ENCODE measurements at regions not wholly inside any gene's neighbourhood (a gene's known extent, or its start where the extent isn't known, plus 50 kb on each side); places are given as distances from the start of the nearest gene placed in this dataset.

DNA sequence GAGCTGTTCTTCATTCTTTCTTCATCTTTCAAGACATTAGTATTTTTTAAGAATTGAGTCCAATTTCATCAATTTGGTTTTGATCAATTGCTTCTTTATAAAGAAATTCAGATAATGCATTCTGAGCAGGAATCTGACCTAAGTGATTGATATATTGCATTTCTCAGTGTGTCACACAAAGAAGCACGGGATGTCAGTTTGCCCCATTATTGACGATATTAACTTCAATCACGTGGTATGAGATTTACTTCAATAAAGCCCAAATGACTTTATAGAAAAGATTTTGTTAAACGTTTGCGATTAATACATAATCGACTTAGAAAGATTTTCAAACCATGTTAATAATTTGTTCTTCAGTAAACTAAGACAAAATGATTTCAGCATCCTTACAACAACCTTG lies 1254.2 kb downstream of the FSCB start:
- DNase-seq (no peak), ATAC-seq (no peak)
- Histone ChIP-seq H3K27ac (ENCODE audit: low read length) (no peak overlapping the region), H3K4me3 (ENCODE audit: low read length) (no peak overlapping the region), H3K9me2 (replicated peaks; ENCODE audit: low read length) (no peaks in the 10 kb centered on the region), H3K36me3 (ENCODE audit: low read depth, low read length) (no peaks in the 10 kb centered on the region), H3K79me2 (ENCODE audit: low read length) (no peaks in the 10 kb centered on the region), H3K27me3 (ENCODE audit: low read length) (no peaks in the 10 kb centered on the region), H3F3A (ENCODE audit: low read length, unreplicated experiment) (no peaks in the 10 kb centered on the region), H3K4me1 (ENCODE audit: insufficient read depth, low read length) (no peaks in the 10 kb centered on the region), H3K9me3 (ENCODE audit: low read length) (no peaks in the 10 kb centered on the region), H2AFZ (ENCODE audit: low read length) (no peak overlapping the region), H3K9ac (ENCODE audit: low read length) (no peak overlapping the region), H4K20me1 (ENCODE audit: low read length) (no peaks in the 10 kb centered on the region), H3K4me2 (ENCODE audit: low read length) (no peak overlapping the region)
- TF ChIP-seq EZH2phosphoT487 (IDR thresholded peaks at IDR 0.05; ENCODE audit: borderline replicate concordance, low read length) (no peak), EZH2 (IDR thresholded peaks at IDR 0.05; ENCODE audit: low read length, unreplicated experiment) (no peak)
- TF ChIP-seq, protein P1, sequence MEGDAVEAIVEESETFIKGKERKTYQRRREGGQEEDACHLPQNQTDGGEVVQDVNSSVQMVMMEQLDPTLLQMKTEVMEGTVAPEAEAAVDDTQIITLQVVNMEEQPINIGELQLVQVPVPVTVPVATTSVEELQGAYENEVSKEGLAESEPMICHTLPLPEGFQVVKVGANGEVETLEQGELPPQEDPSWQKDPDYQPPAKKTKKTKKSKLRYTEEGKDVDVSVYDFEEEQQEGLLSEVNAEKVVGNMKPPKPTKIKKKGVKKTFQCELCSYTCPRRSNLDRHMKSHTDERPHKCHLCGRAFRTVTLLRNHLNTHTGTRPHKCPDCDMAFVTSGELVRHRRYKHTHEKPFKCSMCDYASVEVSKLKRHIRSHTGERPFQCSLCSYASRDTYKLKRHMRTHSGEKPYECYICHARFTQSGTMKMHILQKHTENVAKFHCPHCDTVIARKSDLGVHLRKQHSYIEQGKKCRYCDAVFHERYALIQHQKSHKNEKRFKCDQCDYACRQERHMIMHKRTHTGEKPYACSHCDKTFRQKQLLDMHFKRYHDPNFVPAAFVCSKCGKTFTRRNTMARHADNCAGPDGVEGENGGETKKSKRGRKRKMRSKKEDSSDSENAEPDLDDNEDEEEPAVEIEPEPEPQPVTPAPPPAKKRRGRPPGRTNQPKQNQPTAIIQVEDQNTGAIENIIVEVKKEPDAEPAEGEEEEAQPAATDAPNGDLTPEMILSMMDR (conservative IDR thresholded peaks at IDR 0.05; ENCODE audit: low read depth, low read length): no peak
- intact Hi-C loops (cut with micrococcal nuclease): no loop called here
- ChIA-PET POLR2A (ENCODE audit: unreplicated experiment) (no interaction called here), CTCF (no interaction called here)
- BruUV-seq (replicated peaks): no TSS peak

DNA sequence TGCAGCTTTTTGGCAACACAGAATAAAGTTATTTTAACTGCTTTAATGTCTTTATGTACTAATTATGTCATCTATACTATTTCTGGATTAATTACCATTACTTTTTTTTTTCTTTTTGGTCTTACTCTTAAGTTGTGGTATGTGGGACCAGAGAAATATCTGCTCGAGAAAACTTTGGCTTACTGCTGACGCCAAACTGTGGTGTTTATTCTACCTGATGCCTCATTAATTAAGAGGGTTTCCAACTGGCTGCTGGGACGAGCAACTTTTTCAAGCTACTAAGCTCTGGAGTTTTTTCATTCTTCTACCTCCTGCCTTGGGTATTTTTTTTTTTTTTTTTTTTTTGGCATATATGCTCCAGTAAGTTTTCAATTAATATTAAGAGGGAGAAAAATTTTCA lies 1257.5 kb downstream of the FSCB start:
- no peaks in the 10 kb centered on the region for H3K9me3 ChIP-seq (ENCODE audit: low read length)
- H3K4me2 ChIP-seq (ENCODE audit: low read length): no peak overlapping the region
- ChIA-PET POLR2A (ENCODE audit: unreplicated experiment) (no interaction called here), CTCF (no interaction called here)
- no peaks in the 10 kb centered on the region for H3K27me3 ChIP-seq (ENCODE audit: low read length)
- H3K36me3 ChIP-seq (ENCODE audit: low read depth, low read length): no peaks in the 10 kb centered on the region
- no peaks in the 10 kb centered on the region for H3K79me2 ChIP-seq (ENCODE audit: low read length)
- H3K4me3 ChIP-seq (ENCODE audit: low read length): no peak overlapping the region
- no peak overlapping the region for H2AFZ ChIP-seq (ENCODE audit: low read length)
- intact Hi-C loops (cut with micrococcal nuclease): no loop called here
- DNase-seq: no peak
- ATAC-seq: no peak
- no peak overlapping the region for H3K9ac ChIP-seq (ENCODE audit: low read length)
- H3K4me1 ChIP-seq (ENCODE audit: insufficient read depth, low read length): no peaks in the 10 kb centered on the region
- H3K27ac ChIP-seq (ENCODE audit: low read length): no peak overlapping the region
- no TSS peak for BruUV-seq (replicated peaks)
- H3F3A ChIP-seq (ENCODE audit: low read length, unreplicated experiment): no peaks in the 10 kb centered on the region
- no peaks in the 10 kb centered on the region for H4K20me1 ChIP-seq (ENCODE audit: low read length)
- TF ChIP-seq EZH2 (IDR thresholded peaks at IDR 0.05; ENCODE audit: low read length, unreplicated experiment) (no peak), EZH2phosphoT487 (IDR thresholded peaks at IDR 0.05; ENCODE audit: borderline replicate concordance, low read length) (no peak)
- TF ChIP-seq, protein P1 (conservative IDR thresholded peaks at IDR 0.05; ENCODE audit: low read depth, low read length): no peak
- H3K9me2 ChIP-seq (replicated peaks; ENCODE audit: low read length): no peaks in the 10 kb centered on the region

DNA sequence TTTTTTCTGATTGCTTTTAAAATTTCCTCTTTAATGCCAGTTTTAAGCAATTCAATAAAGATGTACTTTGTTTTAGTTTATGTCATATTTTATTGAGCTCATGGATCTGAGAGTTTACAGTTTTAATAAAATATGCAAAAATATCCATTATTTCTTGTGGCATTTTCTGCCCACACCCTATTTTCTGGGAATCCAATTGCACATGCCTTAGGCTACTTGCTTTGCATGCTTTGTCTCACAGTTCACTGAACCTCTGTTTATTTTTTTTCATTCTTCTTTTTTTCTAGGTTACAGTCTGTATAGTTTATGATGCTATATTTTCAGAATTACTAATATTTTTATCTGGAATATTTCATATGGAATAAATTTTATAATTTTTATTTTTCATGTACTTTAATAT lies 1258.0 kb downstream of the FSCB start:
- Histone ChIP-seq H3K4me2 (ENCODE audit: low read length) (no peak overlapping the region), H3K4me3 (ENCODE audit: low read length) (no peak overlapping the region), H3K79me2 (ENCODE audit: low read length) (no peaks in the 10 kb centered on the region), H3K4me1 (ENCODE audit: insufficient read depth, low read length) (no peaks in the 10 kb centered on the region), H3K9ac (ENCODE audit: low read length) (no peak overlapping the region), H3F3A (ENCODE audit: low read length, unreplicated experiment) (no peaks in the 10 kb centered on the region), H2AFZ (ENCODE audit: low read length) (no peak overlapping the region), H3K9me2 (replicated peaks; ENCODE audit: low read length) (no peaks in the 10 kb centered on the region), H3K27me3 (ENCODE audit: low read length) (no peaks in the 10 kb centered on the region), H4K20me1 (ENCODE audit: low read length) (no peaks in the 10 kb centered on the region), H3K36me3 (ENCODE audit: low read depth, low read length) (no peaks in the 10 kb centered on the region), H3K27ac (ENCODE audit: low read length) (no peak overlapping the region), H3K9me3 (ENCODE audit: low read length) (no peaks in the 10 kb centered on the region)
- ChIA-PET CTCF (no interaction called here), POLR2A (ENCODE audit: unreplicated experiment) (no interaction called here)
- no TSS peak for BruUV-seq (replicated peaks)
- TF ChIP-seq EZH2phosphoT487 (IDR thresholded peaks at IDR 0.05; ENCODE audit: borderline replicate concordance, low read length) (no peak), EZH2 (IDR thresholded peaks at IDR 0.05; ENCODE audit: low read length, unreplicated experiment) (no peak)
- TF ChIP-seq, protein P1 (conservative IDR thresholded peaks at IDR 0.05; ENCODE audit: low read depth, low read length): no peak
- intact Hi-C loops (cut with micrococcal nuclease): no loop called here
- no peak for DNase-seq
- no peak for ATAC-seq

Measured in PC-3 (cell line).